ENCODE measurements at regions not wholly inside any gene's neighbourhood (a gene's known extent, or its start where the extent isn't known, plus 50 kb on each side); places are given as distances from the start of the nearest gene placed in this dataset.

DNA sequence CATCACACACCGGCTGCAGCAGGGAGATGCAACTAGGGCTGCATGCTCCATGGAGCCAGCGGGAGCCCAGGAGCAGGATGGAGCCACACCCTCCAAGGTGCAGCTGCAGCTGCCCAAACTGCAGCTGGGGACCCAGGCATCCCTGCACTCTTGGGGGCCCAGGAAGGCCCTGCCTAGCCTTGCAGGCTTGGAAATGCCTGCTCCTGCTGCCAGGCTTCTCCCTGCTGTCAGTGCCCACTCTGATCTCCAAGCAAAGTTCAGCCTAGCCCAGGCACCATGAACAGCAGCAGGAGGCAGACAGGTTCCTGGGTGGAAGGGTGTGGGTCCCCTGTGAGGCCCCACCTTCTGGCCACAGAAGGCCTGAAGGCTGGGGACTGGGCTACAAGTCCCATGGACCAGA, 1057.1 kb downstream of the CDH8 start:
- TF ChIP-seq POLR2A (IDR thresholded peaks at IDR 0.05): no peak
- no peak for TF ChIP-seq CTCF (IDR thresholded peaks at IDR 0.05 in 4 of 5, conservative IDR thresholded peaks at IDR 0.05 in 1 of 5)
